ENCODE measurements at regions not wholly inside any gene's neighbourhood (a gene's known extent, or its start where the extent isn't known, plus 50 kb on each side); places are given as distances from the start of the nearest gene placed in this dataset.

- DNase-seq = no peak
Observed at GRCh38 chr9:16247188-16247875, 623.1 kb downstream of the BNC2 start.

GRCh38 chr9:16248822-16249221 is 621.6 kb downstream of the BNC2 start:
- DNase-seq = no peak

DNA sequence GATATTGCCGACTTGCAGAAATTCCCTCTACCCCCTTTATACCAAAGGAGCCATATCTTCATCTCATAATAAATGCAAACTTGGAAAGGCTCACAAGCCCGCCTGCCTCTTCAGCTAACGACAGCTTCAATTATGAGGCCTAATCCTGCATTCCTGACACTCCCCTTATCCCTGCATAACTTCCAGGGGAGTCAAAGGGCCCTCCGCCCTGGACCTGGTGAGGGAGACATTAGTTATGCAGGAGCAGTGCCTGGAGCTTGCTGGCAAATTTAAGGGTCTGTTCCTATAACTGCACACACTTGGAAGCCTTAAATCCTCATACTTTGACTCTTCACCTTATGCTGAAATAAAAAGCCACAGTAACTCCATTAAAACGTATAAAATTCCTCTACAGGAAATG is 617.9 kb downstream of the BNC2 start:
- no peak for DNase-seq

DNA sequence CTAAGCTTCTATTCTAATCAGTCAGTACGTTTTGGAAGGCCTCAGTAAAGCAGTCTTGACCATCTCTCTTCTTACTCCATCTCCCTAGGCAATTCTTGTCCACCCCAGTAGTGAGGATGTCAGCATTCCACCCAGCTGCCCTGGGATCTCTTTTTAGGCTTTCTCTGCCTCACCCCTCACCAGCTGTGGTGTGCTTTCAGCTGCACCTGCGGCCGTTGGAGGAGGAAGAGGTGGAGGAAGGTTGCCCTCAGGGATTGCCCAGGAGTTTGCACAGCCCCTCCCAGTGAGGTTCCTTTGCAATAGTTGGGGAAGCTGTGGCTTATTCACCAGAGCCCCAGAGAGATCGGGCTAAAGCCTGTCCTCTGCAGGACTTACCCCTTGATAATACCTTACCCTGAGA is 615.8 kb downstream of the BNC2 start:
- no peak for DNase-seq

- no peak for DNase-seq
Observed at GRCh38 chr9:16255217-16255616, 615.3 kb downstream of the BNC2 start.

DNA sequence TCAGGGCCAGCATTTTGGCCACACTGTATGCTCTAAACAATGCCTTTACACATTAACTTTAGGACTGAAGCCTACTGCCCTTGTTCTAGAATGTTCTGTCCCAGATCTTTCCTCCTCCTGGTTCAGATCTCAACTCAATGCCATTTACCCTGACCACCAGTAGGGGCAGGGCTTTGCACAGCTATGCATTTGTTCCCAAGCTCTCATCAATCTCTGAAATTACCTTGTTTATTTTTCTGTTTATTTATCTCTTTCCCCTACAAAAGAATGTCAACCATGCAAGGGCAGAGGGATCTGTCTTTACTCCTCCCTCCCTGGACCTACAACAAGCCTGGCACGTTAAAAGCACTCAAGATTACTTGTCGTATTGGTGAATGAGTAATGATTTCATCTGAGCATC is 612.9 kb downstream of the BNC2 start:
- no peak for DNase-seq

DNA sequence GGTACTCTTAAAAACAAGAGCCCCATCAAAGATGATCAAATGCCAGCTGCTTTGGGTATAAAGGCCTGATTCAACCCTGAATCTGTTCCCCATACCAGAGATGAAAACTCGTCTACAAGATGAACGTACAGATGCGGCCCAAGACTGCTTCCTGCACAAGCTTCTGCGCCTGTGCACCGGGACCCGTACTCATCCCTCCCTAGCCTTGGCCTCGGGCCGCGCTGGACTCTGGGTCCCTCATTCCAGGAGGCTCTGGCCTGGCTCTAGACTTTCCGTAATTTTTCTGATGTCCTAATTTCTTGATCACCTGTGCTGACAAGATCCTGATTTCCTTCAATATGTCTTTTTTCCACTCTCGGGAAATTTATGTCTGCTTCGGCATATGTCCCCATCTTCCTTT is 612.3 kb downstream of the BNC2 start:
- DNase-seq = no peak

DNA sequence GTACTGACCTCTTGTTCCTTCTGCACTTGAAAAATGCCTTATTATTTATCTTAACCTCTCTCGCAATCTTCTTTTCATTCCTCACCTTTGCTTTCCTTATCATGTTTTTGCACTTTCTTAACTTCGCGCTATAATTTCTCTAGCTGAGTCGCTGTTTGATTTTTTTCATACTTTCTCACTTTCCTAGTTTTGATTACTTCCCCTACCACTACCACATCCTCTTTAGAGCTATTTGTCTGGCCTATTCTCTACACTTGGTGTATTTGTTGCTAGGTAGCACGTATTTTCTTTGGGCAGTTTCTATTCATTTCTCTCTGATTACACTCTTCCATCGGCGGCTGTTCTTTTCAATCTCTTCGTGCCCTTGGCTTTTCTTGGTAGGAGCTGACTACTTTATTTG is 611.8 kb downstream of the BNC2 start:
- DNase-seq = no peak

DNA sequence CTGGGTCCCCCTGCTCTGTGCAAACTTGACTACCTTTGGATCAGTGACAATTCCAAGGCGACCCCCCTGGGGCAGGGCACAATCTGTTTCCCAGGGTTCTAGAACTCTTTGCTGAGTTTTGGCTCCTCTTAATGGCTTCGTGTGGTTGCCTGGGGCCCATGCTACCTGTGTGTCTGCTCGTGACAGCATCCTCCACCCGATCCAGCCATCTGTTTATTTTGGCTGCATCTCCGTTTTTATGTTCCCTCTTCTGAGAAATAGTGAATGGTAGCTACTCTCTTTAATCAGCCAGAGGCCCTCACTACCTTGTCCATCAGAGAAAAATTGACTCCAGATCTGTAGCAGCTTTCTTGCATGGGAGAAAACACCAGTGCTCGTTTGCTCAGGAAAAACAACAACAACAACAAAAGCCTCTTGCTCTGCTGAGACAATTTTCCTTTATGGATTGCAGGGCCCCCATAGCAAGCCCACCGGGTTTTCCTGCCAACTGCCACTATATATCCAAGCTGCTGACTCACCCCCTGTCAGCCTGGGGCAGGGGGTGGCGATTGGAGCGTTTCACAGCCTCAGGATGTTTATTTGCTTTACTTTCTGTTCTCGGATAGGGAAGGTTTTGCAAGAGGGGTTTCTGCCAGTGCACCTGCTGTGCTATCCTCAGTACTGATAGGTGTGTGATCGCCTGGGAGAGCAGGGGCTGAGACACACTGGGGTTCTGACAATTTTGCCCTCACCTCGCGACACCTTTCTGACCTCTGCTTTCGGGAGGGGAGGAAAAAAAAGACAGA is 607.8 kb downstream of the BNC2 start:
- no peak for DNase-seq

DNA sequence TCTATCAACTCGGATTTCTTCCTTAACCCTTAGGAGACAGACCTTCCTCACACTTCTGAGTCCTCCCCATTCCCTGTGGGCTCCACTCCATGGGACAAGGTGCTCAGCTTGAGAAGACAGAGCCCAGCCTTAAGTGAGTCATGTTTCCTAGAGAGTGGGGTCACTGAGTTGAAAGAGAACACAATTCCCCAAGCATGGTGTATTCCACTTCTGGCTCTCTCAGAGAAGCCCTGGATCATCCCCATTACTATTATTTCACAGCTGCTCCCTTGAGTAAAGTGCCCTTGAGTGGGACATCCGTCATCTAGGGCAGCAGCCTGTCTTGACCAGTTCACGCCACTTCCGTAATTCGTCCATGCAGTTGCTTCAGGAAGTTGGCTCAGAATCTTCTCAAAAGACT is 604.8 kb downstream of the BNC2 start:
- DNase-seq = no peak

DNA sequence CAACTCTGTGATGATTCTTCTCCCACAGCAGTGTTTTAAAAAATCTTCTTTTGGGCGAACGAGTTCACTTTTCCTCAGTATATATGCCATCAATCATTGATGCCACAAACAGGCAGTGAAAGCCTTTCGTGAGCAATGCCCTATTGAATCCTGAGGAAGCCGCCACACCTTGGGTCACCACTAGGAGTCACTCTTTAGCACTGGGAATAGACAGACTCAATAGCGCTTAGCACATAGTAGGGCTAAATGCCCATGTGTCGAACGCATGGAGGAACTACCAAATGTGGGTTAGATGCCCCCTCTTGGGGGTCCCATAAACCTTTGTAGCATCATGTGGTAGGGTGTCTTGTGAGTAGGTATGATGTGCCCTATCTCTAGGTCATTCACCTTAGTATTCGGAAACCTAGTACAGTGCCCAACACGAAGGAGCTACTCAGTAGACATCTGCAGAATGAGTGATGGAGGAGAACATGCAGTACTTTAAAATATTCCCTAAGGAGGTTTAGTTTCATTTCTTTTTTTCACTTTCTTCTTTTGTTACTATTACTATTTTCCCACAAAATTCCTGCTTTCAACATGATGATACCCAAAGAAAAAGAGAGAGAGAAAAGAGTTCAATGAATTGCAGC is 603.7 kb downstream of the BNC2 start:
- DNase-seq = no peak

GRCh38 chr9:16267281-16268066 is 603.0 kb downstream of the BNC2 start:
- DNase-seq = no peak

GRCh38 chr9:16268067-16268881 is 602.2 kb downstream of the BNC2 start:
- DNase-seq = no peak

DNA sequence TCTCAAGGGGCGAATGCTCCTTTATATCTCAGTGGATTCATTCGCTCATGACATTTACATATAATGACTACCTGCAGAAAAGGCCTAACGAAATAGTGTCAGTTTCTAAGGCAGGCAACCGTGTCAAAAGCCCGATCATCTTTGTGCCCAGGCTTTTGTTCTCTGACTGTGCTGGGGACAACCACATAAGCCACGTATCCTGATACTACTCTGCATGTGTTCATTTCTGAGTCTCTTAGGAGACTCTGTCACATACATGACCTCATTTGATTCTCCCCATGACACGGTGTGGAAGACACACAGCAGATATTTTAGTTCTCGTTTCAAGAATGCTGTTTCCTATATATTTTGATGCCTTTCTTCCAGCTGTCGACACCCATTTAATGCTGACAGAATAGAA is 598.5 kb downstream of the BNC2 start:
- no peak for DNase-seq

DNA sequence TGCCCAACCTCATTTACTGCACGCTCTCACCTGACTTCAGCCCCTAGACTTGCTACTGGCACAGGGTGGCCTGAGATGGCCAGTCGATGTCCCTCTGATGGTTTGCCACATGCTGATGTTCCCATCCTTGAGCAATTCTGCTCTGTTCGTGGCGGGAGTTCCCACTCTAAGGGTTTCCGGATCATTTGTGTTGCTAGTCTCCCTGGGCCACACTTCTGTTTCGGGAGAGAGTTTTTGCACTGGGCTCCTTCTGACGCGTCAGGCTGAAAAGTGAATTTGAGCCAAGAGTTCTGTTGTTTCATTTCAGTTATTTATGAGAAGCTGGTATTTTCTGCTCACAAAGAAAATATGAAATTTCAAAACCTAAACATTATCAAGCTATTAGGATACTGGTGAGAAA is 597.7 kb downstream of the BNC2 start:
- DNase-seq = no peak

- no peak for DNase-seq
Observed at GRCh38 chr9:16275795-16276624, 594.5 kb downstream of the BNC2 start.

GRCh38 chr9:16276866-16277265 is 593.6 kb downstream of the BNC2 start:
- DNase-seq = no peak

DNA sequence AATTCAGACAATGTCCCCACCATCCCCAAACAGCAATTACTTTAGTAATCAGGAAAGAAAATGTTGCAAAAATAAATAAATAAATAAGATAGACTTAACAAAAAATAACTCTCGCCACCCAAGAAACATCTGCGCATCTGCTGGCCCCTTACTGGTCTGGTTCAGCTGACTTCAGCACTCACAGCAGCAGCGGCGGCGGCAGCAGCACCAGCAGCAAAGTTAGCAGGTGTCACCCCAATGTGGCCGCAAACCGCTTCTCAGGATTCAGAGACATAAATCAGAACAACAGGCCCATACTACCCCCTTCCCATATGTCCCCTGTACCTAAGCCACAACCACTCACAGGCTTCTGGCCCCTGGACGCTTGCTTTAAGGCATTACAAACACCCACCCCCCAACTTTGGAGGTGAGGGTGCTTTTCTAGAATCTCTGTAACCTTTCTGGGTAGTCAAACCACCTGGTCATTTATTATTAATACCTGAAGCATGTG is 593.0 kb downstream of the BNC2 start:
- DNase-seq = no peak

DNA sequence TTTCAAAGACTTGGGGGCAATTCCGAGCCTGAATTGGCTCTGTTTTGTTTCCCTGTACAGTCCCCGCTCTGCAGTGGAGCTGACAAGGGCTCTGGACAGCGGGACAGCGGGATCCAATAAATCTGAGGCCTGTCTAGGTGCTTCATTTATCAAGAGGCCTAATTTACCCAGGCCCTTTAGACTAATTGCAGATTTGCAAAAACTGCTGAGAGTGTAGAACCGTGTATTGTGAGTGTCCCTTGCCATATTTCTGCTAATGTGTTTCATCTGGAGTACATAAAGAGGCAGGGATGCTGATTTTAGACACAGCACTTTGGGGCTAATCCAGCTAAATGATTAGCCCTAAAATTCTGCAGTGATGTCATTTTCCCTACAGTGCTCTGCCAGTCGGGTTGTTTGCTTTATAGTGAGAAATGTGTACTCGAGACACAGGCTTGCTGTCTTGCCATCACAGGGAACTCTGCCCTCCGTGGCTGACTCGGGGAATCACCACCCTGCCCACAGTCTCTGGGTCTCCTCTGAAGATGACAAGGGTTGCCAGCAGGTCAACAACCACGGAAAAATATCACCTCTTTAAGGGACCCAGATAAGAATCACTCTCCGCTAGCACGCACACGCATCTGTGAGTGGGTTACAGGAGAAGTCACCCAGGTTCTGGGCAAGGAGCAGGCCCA is 592.0 kb downstream of the BNC2 start:
- no peak for DNase-seq

- DNase-seq = no peak
Observed at GRCh38 chr9:16281707-16282106, 588.8 kb downstream of the BNC2 start.

GRCh38 chr9:16282216-16282615 is 588.3 kb downstream of the BNC2 start:
- no peak for DNase-seq

All from NCI-H1436 (cell line).